Transverse colon (tissue), 4 donors: ENCODE measurements at regions not wholly inside any gene's neighbourhood (a gene's known extent, or its start where the extent isn't known, plus 50 kb on each side); places are given as distances from the start of the nearest gene placed in this dataset.

Source experiments
- CTCF ChIP-seq, 5 experiments: fragments of 200-600 bp in 3 of 5; fragments of 450-650 bp in 2 of 5; sonication (generic) in 3 of 5; IDR thresholded peaks; 1 replicate in 2 of 5; 2 replicates in 3 of 5; pipeline ENCODE4 v1.5.1; 2016 to 2017; ENCODE audit warnings: antibody characterized with exemption in 5 of 5, inconsistent platforms in 3 of 5, mild to moderate bottlenecking in 2 of 5, moderate library complexity in 1 of 5
- EP300 ChIP-seq: sonication (generic); formaldehyde crosslinking; IDR thresholded peaks from one replicate; pipeline ENCODE4 v1.6.1; 2017; ENCODE audit warnings: antibody characterized with exemption, low read depth
- POLR2A ChIP-seq: fragments of 450-650 bp; IDR thresholded peaks from one replicate; pipeline ENCODE4 v1.6.1; 2016; ENCODE audit warnings: antibody characterized with exemption, mild to moderate bottlenecking, moderate library complexity
- POLR2AphosphoS5 ChIP-seq, 3 donors: sonication (generic); formaldehyde crosslinking; IDR thresholded peaks; one replicate each; pipeline ENCODE4 v1.6.1; 2016; ENCODE audit warnings: antibody characterized with exemption in 3 of 3

DNA sequence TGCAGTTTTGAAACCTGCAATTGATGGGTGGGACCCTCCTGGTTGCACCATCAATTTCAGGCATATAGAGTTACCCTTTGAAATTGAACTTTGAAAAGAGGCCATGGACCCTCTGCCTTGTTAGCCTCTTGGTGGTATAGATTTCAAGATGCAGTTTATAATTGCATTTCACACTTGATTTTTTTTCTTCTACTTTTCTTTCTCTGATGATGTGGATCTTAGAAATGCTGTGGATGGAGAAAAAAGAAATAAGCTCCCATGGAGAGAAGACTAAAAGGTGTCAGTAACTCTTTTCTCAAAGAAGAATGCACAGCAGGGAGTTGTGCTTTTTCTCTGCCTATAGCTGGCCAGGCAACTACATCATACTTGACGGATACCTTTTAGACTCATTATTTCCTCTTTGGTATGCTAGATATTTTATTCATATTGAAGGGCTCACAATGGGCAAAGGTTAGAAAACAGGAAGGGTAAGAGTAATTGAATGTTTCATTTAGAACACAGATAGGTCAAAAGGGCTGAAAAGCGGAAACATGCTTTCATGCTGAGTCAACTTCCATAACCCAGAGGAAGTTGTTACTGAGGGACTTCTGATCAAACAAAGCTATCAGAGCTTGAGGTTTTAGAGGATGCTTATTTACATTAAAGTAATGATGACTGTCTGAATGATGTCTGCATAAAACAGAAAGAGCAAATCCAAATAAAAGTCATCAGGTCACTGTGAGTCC is 773.2 kb upstream of the LRRN3 start:
- no peak for TF ChIP-seq CTCF (IDR thresholded peaks at IDR 0.05)
- TF ChIP-seq POLR2AphosphoS5 (IDR thresholded peaks at IDR 0.05) = no peak
- TF ChIP-seq EP300 = no peak
- TF ChIP-seq POLR2A = no peak
